GM18498 (cell line): ENCODE measurements at regions not wholly inside any gene's neighbourhood (a gene's known extent, or its start where the extent isn't known, plus 50 kb on each side); places are given as distances from the start of the nearest gene placed in this dataset.

Source experiments
- ATAC-seq: cut with Tn5 transposase; IDR thresholded peaks from one replicate; pipeline ENCODE4 v1.9.1; 2021; ENCODE audit warnings: mild to moderate bottlenecking, moderate library complexity; ENCODE audit not compliant: unreplicated experiment

- ATAC-seq, result no peak
Observed at GRCh38 chr2:193566276-193566675, 1371.5 kb upstream of the TMEFF2 start.

- ATAC-seq, result no peak
Observed at GRCh38 chr2:193562031-193562430, 1367.3 kb upstream of the TMEFF2 start.

- no peak for ATAC-seq
Observed at GRCh38 chr2:193561054-193561453, 1366.3 kb upstream of the TMEFF2 start.

GRCh38 chr2:193556766-193557470, 1362.2 kb upstream of the TMEFF2 start:
- ATAC-seq, result no peak

GRCh38 chr2:193549661-193550060, 1354.9 kb upstream of the TMEFF2 start:
- ATAC-seq, result no peak

- ATAC-seq, result no peak
Observed at GRCh38 chr2:193542762-193543161, 1348.0 kb upstream of the TMEFF2 start.

GRCh38 chr2:193539188-193539587, 1344.5 kb upstream of the TMEFF2 start:
- ATAC-seq, result peak; percentile 86

GRCh38 chr2:193538061-193538460, 1343.3 kb upstream of the TMEFF2 start:
- ATAC-seq, result no peak

- ATAC-seq, result no peak
Observed at GRCh38 chr2:193537531-193537930, 1342.8 kb upstream of the TMEFF2 start.

GRCh38 chr2:193528458-193528857, 1333.7 kb upstream of the TMEFF2 start:
- ATAC-seq, result no peak

GRCh38 chr2:193527146-193527545, 1332.4 kb upstream of the TMEFF2 start:
- no peak for ATAC-seq

- no peak for ATAC-seq
Observed at GRCh38 chr2:193523662-193524061, 1328.9 kb upstream of the TMEFF2 start.

- ATAC-seq, result no peak
Observed at GRCh38 chr2:193521523-193521922, 1326.8 kb upstream of the TMEFF2 start.

GRCh38 chr2:193520709-193521458, 1326.2 kb upstream of the TMEFF2 start:
- no peak for ATAC-seq

GRCh38 chr2:193518041-193518817, 1323.5 kb upstream of the TMEFF2 start:
- ATAC-seq, result no peak

GRCh38 chr2:193517615-193518014, 1322.9 kb upstream of the TMEFF2 start:
- ATAC-seq, result no peak

GRCh38 chr2:193506035-193506434, 1311.3 kb upstream of the TMEFF2 start:
- ATAC-seq, result no peak

- no peak for ATAC-seq
Observed at GRCh38 chr2:193505620-193506019, 1310.9 kb upstream of the TMEFF2 start.

GRCh38 chr2:193502363-193503035, 1307.8 kb upstream of the TMEFF2 start:
- no peak for ATAC-seq

GRCh38 chr2:193496786-193497185, 1302.1 kb upstream of the TMEFF2 start:
- ATAC-seq, result no peak

- peak; percentile 99 for ATAC-seq
Observed at GRCh38 chr2:193482557-193482956, 1287.8 kb upstream of the TMEFF2 start.
